Kidney epithelial cell (primary cell): ENCODE measurements at regions not wholly inside any gene's neighbourhood (a gene's known extent, or its start where the extent isn't known, plus 50 kb on each side); places are given as distances from the start of the nearest gene placed in this dataset.
A peak's percentile ranks its signal among the peaks of the same experiment; 100 is the strongest.

ENCODE experiments used
- DNase-seq: peaks from one replicate; pipeline ENCODE4 v3.0.0-alpha.2; 2010; ENCODE audit warnings: low read depth
- H3K27me3 ChIP-seq: 2 replicates; pipeline ENCODE4 v1.6.0; 2011; ENCODE audit warnings: low read length; ENCODE audit not compliant: control insufficient read depth, insufficient read depth
- H3K36me3 ChIP-seq: 2 replicates; pipeline ENCODE4 v1.5.1; 2011; ENCODE audit warnings: low read length; ENCODE audit not compliant: control insufficient read depth, insufficient read depth
- H3K4me3 ChIP-seq: 2 replicates; pipeline ENCODE4 v1.5.1; 2011; ENCODE audit warnings: low read depth, mild to moderate bottlenecking, control low read depth, low read length
- TF ChIP-seq, protein P1 (sequence below): IDR thresholded peaks from 2 replicates; pipeline ENCODE4 v1.5.1; 2011; ENCODE audit warnings: mild to moderate bottlenecking, moderate library complexity, low read length, control low read depth, inconsistent platforms; ENCODE audit not compliant: insufficient read depth, poor library complexity, severe bottlenecking

GRCh38 chr1:14531519-14531918 lies 67.0 kb upstream of the KAZN start:
- Histone ChIP-seq H3K36me3 (no peaks in the 10 kb centered on the region), H3K27me3 (no peaks in the 10 kb centered on the region), H3K4me3 (no peak overlapping the region)
- TF ChIP-seq, protein P1, sequence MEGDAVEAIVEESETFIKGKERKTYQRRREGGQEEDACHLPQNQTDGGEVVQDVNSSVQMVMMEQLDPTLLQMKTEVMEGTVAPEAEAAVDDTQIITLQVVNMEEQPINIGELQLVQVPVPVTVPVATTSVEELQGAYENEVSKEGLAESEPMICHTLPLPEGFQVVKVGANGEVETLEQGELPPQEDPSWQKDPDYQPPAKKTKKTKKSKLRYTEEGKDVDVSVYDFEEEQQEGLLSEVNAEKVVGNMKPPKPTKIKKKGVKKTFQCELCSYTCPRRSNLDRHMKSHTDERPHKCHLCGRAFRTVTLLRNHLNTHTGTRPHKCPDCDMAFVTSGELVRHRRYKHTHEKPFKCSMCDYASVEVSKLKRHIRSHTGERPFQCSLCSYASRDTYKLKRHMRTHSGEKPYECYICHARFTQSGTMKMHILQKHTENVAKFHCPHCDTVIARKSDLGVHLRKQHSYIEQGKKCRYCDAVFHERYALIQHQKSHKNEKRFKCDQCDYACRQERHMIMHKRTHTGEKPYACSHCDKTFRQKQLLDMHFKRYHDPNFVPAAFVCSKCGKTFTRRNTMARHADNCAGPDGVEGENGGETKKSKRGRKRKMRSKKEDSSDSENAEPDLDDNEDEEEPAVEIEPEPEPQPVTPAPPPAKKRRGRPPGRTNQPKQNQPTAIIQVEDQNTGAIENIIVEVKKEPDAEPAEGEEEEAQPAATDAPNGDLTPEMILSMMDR, result no peak
- DNase-seq, result no peak

- TF ChIP-seq, protein P1, result no peak
- Histone ChIP-seq H3K4me3 (no peak overlapping the region), H3K27me3 (no peaks in the 10 kb centered on the region), H3K36me3 (no peaks in the 10 kb centered on the region)
- DNase-seq, result no peak
Measured at GRCh38 chr1:14535619-14536355, 62.7 kb upstream of the KAZN start.

- Histone ChIP-seq H3K36me3 (no peaks in the 10 kb centered on the region), H3K4me3 (no peak overlapping the region), H3K27me3 (no peaks in the 10 kb centered on the region)
- DNase-seq, result no peak
- TF ChIP-seq, protein P1, result peak; percentile 17
Measured at GRCh38 chr1:14538335-14538734, 60.1 kb upstream of the KAZN start.

GRCh38 chr1:14539309-14539708 lies 59.2 kb upstream of the KAZN start:
- Histone ChIP-seq H3K36me3 (no peaks in the 10 kb centered on the region), H3K4me3 (no peak overlapping the region), H3K27me3 (no peaks in the 10 kb centered on the region)
- TF ChIP-seq, protein P1, result no peak
- no peak for DNase-seq

- H3K36me3 ChIP-seq, result no peaks in the 10 kb centered on the region
- H3K27me3 ChIP-seq, result no peaks in the 10 kb centered on the region
- no peak overlapping the region for H3K4me3 ChIP-seq
- DNase-seq, result no peak
- TF ChIP-seq, protein P1, result no peak
Measured at GRCh38 chr1:14539953-14540563, 58.4 kb upstream of the KAZN start.

GRCh38 chr1:14541348-14541747 lies 57.1 kb upstream of the KAZN start:
- no peak for DNase-seq
- Histone ChIP-seq H3K36me3 (no peaks in the 10 kb centered on the region), H3K27me3 (no peaks in the 10 kb centered on the region), H3K4me3 (no peak overlapping the region)
- TF ChIP-seq, protein P1, result no peak
